GM12892 (cell line): ENCODE measurements at regions not wholly inside any gene's neighbourhood (a gene's known extent, or its start where the extent isn't known, plus 50 kb on each side); places are given as distances from the start of the nearest gene placed in this dataset.

Source experiments
- DNase-seq: peaks from one replicate; pipeline ENCODE4 v3.0.0; 2011; ENCODE audit not compliant: insufficient read length
- FAIRE-seq: peaks from 2 replicates; lab custom pipeline; 2011; peaks lifted over from hg19 to GRCh38; lab: Jason Lieb, UNC
- POLR2A ChIP-seq: IDR thresholded peaks from 2 replicates; pipeline ENCODE4 v1.6.1; 2011; ENCODE audit warnings: low read depth, low read length, control low read depth
- POLR2AphosphoS5 ChIP-seq: IDR thresholded peaks from 2 replicates; pipeline ENCODE4 v1.6.1; 2011; ENCODE audit warnings: low read depth, low read length, control low read depth
- TAF1 ChIP-seq: IDR thresholded peaks from 2 replicates; pipeline ENCODE4 v1.6.1; 2011; ENCODE audit warnings: low read depth, mild to moderate bottlenecking, control low read depth, low read length, borderline replicate concordance

- no peak for TF ChIP-seq POLR2A
- no peak for TF ChIP-seq POLR2AphosphoS5
- FAIRE-seq (no peak), DNase-seq (no peak)
These were observed 100.6 kb upstream of the ARL4C start for GRCh38 chr2:234597576-234597861.

DNA sequence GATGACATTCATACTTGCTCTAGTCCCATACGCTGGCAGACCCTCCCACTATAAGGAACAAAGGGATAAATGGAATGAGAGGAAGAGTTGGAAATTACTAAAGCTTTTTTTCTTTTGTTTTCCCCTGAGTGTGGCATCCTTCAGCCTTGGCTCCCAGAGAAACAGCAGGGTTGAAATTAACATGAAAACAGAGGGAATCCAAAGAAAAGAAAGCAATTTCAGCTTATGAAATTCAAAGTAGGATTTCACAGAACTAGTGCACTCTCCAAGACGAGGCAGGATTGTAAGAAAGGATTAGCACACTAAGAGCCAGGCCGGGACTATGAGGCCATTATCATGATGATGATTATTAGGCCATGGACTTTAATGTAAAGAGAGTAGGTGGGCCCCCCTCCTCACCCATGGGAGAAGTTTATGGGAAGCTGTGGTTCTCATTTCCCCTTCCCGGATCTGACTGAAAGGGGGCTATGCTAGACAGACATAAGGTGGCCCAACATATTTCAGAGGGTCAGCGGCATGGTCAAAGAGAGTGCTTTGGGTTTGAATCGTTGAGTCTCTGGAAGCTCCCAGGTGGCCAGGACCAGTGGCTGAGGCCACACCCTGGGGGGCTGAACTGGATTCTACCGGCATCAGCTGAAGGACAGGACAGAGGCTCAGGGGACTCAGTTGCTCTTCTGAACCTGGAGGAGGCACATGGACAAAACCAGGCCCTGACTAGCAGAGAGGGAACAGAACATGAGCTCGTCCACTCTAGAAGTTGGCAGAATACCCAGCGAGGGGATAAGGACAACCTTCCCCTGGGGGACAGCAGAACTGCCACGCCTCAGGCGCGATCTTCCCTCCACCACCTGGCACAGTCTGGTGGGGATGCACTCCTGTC lies 100.1 kb upstream of the ARL4C start:
- TF ChIP-seq POLR2AphosphoS5 (no peak), TAF1 (no peak), POLR2A (no peak)
- no peak for FAIRE-seq
- DNase-seq, result no peak

- TF ChIP-seq POLR2A, result no peak
- no peak for TF ChIP-seq POLR2AphosphoS5
- no peak for TF ChIP-seq TAF1
- no peak for DNase-seq
- no peak for FAIRE-seq
These were observed 98.9 kb upstream of the ARL4C start for GRCh38 chr2:234595829-234596228.

DNA sequence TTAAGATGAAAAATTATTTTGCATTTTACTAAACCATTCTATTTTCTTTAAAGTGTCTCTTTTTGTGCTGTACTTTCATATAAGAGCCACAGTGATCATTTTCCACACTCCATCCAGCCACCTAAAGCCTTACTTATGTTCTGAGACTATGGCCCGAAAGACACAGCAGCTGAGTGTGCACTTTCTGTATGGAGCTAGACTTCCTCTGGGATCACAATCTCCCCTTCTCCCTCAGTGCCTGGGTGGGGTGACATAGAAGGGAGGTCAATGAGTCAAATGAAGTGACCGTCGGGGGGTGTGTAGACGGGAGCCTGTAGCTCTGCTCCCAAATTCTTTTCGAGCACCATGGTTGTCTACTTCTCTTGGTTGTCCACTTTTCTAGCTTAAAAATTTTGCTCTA lies 97.8 kb upstream of the ARL4C start:
- FAIRE-seq (no peak), DNase-seq (no peak)

DNA sequence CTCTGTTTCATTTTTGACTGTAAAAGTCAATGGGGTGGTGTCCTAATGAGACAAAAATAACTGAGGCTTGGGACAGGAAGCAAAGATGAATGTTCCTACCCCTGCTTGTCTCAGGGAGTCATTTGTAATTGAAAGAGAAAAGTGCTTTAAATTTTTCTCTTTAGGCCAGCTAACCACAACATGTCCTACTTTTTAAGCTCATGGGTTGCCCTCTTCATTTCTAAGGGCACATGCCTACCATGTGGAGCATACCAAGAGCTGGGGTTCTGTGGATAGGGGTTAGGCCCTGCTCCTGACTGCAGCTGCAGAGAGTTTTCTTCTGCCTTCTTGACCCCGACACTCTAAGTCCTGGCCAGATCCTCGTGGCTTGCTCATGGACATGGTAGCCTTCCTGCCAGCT lies 96.8 kb upstream of the ARL4C start:
- DNase-seq, result no peak
- TF ChIP-seq TAF1 (no peak), POLR2AphosphoS5 (no peak), POLR2A (no peak)
- FAIRE-seq, result no peak

More for the DNA sequence above, 97.8 kb upstream of the ARL4C start:
- no peak for TF ChIP-seq POLR2AphosphoS5

GRCh38 chr2:234592541-234592940 lies 95.7 kb upstream of the ARL4C start:
- DNase-seq, result no peak
- TF ChIP-seq POLR2AphosphoS5, result no peak
- FAIRE-seq, result no peak

DNA sequence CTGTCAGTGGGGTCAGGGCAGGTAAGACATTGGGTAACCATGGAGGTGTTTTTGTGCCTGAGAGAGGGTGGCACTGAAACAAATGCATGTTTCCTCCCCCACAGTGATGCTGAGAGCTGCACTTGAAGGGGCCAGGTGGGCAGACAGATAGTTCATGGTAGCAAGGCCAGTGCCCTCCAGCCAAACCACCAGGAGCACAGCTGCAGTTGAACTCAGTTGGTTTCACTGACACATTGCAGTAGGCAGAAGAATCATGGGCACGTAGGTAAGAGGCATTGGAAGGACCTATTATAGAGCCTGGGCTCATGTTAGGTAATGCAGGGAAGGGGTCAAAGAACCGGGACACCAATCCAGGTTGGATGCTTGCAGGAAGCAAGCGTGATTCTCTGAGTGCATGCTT lies 93.2 kb upstream of the ARL4C start:
- no peak for TF ChIP-seq TAF1
- TF ChIP-seq POLR2AphosphoS5, result no peak
- TF ChIP-seq POLR2A, result no peak
- FAIRE-seq, result no peak
- no peak for DNase-seq

DNA sequence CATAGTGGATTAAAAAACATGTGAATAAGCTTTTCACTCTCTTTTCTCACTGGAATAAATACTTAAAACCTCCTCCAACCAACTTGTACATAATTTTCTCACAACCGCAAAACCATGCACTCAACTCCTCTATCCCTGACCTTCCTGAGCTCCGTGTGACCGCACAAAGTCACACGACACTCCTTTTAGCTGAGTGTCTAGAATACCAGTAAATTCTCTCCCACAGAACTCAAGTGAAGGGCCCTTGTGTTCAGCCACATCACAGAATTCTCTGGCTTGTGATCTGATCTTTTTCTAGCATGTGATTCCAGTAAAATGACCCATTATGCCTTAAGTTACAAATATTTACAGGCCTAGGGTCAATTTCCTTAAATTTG lies 91.2 kb upstream of the ARL4C start:
- DNase-seq (no peak), FAIRE-seq (no peak)
- TF ChIP-seq POLR2A (no peak), TAF1 (no peak), POLR2AphosphoS5 (no peak)

DNA sequence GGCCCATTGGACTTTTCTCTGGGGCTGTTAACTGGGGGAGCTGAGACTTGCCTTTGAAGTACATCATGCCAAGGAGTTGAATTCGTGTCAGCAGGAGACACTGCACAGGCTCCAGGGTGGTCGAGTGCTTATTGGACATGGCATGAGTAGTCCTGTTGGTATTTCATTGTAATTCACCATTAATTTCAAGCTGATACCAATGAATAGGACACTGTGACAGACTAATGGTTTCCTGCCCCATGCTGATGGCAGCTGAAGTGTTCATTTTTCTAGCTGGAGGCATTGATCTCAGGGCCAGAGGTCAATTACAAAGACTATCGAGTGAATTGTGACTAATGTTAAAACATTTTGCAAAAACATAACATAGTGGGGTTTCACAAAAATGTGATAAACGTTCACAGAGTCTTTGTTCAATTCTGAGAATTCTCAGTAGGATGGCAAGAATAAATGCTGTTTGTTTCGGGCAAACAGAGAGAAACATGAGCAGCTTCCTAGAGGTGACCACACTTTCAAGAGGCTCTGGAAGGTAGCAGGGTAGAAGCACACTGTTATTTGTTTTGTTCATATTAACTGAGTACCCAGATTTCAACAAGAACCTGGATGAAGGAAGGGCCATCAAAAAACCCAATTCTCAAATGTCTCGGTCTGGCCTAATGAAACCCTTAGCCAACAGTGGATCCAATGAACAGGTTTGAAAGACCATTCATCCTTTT lies 90.6 kb upstream of the ARL4C start:
- FAIRE-seq, result no peak
- TF ChIP-seq TAF1 (no peak), POLR2AphosphoS5 (no peak), POLR2A (no peak)

GRCh38 chr2:234583331-234583730 lies 86.5 kb upstream of the ARL4C start:
- DNase-seq (no peak), FAIRE-seq (no peak)
- TF ChIP-seq POLR2A (no peak), POLR2AphosphoS5 (no peak), TAF1 (no peak)

More for the DNA sequence above, 90.6 kb upstream of the ARL4C start:
- DNase-seq, result no peak

DNA sequence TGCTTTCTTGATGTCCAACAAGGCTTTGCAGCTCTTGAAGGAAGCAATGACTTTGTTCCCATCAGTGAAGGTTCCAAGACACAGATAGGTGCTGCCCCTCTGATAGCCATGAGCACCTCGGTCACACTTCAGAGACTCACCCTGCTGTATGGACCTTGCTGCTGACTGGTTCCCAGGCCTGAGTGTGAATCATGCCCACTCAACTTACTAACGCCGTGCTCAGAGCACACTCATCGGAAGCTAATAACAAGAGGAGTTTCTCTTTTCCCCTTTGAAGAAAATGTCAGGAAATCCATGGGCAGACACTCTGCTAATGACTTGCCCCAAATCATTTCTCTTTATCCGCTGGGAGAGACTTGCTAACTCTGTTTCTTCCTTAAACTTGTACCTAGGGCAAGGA lies 83.8 kb upstream of the ARL4C start:
- FAIRE-seq, result no peak
- DNase-seq, result no peak
- TF ChIP-seq POLR2AphosphoS5 (no peak), TAF1 (no peak), POLR2A (no peak)
